ENCODE measurements at regions not wholly inside any gene's neighbourhood (a gene's known extent, or its start where the extent isn't known, plus 50 kb on each side); places are given as distances from the start of the nearest gene placed in this dataset.

- TF ChIP-seq CTCF (conservative IDR thresholded peaks at IDR 0.05 in 1 of 2, IDR thresholded peaks at IDR 0.05 in 1 of 2; ENCODE audit: low read depth in 1 of 2, low read length in 2 of 2): no peak
- no peak for TF ChIP-seq EZH2 (IDR thresholded peaks at IDR 0.05; ENCODE audit: low read length, missing control alignments)
These were observed 1261.7 kb downstream of the DSC3 start for GRCh38 chr18:29780816-29781215.

Data from fibroblast of lung (primary cell).